ENCODE measurements at regions not wholly inside any gene's neighbourhood (a gene's known extent, or its start where the extent isn't known, plus 50 kb on each side); places are given as distances from the start of the nearest gene placed in this dataset.

DNA sequence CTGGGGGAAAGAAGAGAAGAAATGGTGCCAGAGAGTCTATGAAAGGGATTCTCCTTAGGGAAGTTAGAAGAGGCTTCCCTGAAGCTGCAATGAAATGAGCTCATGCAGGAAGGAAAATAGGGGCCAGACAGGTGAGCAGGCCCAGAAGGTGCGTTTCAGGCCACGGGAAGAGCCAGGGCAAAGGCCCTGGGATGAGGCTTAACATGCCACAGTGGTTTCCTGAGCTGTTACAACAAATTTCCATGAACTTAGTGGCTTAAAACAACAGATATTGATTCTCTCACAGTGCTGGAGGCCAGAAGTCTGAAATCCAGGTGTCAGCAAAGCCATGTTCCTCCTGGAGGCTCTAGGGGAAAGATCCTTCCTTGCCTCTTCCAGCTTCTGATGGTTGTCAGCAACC lies 167.9 kb downstream of the TFAP2C start:
- TF ChIP-seq, protein P1, sequence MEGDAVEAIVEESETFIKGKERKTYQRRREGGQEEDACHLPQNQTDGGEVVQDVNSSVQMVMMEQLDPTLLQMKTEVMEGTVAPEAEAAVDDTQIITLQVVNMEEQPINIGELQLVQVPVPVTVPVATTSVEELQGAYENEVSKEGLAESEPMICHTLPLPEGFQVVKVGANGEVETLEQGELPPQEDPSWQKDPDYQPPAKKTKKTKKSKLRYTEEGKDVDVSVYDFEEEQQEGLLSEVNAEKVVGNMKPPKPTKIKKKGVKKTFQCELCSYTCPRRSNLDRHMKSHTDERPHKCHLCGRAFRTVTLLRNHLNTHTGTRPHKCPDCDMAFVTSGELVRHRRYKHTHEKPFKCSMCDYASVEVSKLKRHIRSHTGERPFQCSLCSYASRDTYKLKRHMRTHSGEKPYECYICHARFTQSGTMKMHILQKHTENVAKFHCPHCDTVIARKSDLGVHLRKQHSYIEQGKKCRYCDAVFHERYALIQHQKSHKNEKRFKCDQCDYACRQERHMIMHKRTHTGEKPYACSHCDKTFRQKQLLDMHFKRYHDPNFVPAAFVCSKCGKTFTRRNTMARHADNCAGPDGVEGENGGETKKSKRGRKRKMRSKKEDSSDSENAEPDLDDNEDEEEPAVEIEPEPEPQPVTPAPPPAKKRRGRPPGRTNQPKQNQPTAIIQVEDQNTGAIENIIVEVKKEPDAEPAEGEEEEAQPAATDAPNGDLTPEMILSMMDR (conservative IDR thresholded peaks at IDR 0.05), result no peak
- TF ChIP-seq ZFX (IDR thresholded peaks at IDR 0.05), result no peak
